Endothelial cell (in vitro differentiated cells): ENCODE measurements at regions not wholly inside any gene's neighbourhood (a gene's known extent, or its start where the extent isn't known, plus 50 kb on each side); places are given as distances from the start of the nearest gene placed in this dataset.

Source experiments
- DNase-seq: peaks from one replicate; pipeline ENCODE4 v3.0.0; 2021; ENCODE audit warnings: low spot score
- H3K27ac Mint-ChIP-seq: one replicate; pipeline ENCODE4 v1.8.0; 2021; ENCODE audit warnings: mixed read lengths, inconsistent platforms; ENCODE audit not compliant: unreplicated experiment
- H3K27me3 Mint-ChIP-seq: one replicate; pipeline ENCODE4 v1.8.0; 2021; ENCODE audit warnings: mild to moderate bottlenecking, moderate library complexity, mixed read lengths, inconsistent platforms; ENCODE audit not compliant: unreplicated experiment
- H3K36me3 Mint-ChIP-seq: one replicate; pipeline ENCODE4 v1.8.0; 2021; ENCODE audit warnings: mild to moderate bottlenecking, low read depth, mixed read lengths, inconsistent platforms; ENCODE audit not compliant: unreplicated experiment
- H3K4me1 Mint-ChIP-seq: one replicate; pipeline ENCODE4 v1.8.0; 2021; ENCODE audit warnings: mild to moderate bottlenecking, mixed read lengths, inconsistent platforms; ENCODE audit not compliant: unreplicated experiment
- H3K4me3 Mint-ChIP-seq: one replicate; pipeline ENCODE4 v1.8.0; 2021; ENCODE audit warnings: mild to moderate bottlenecking, mixed read lengths, inconsistent platforms; ENCODE audit not compliant: unreplicated experiment
- H3K9me3 Mint-ChIP-seq: one replicate; pipeline ENCODE4 v1.8.0; 2021; ENCODE audit warnings: mixed read lengths, inconsistent platforms; ENCODE audit not compliant: unreplicated experiment
- CTCF ChIP-seq: fragments of 200-600 bp; sonication (generic); IDR thresholded peaks from one replicate; pipeline ENCODE4 v1.5.0; 2021; ENCODE audit warnings: antibody characterized with exemption; ENCODE audit not compliant: unreplicated experiment

GRCh38 chr1:90557706-90558105 is 159.4 kb downstream of the BARHL2 start:
- H3K4me3 Mint-ChIP-seq, result no peak overlapping the region
- no peak for TF ChIP-seq CTCF
- H3K36me3 Mint-ChIP-seq, result no peaks in the 10 kb centered on the region
- no peak for DNase-seq
- no peaks in the 10 kb centered on the region for H3K27me3 Mint-ChIP-seq
- H3K9me3 Mint-ChIP-seq, result no peaks in the 10 kb centered on the region
- H3K4me1 Mint-ChIP-seq, result no peaks in the 10 kb centered on the region
- H3K27ac Mint-ChIP-seq, result no peak overlapping the region

GRCh38 chr1:90550626-90551406 is 166.3 kb downstream of the BARHL2 start:
- no peak overlapping the region for H3K4me3 Mint-ChIP-seq

GRCh38 chr1:90544356-90544755 is 172.7 kb downstream of the BARHL2 start:
- no peaks in the 10 kb centered on the region for H3K4me1 Mint-ChIP-seq
- H3K9me3 Mint-ChIP-seq, result no peaks in the 10 kb centered on the region
- no peaks in the 10 kb centered on the region for H3K27me3 Mint-ChIP-seq
- no peak for DNase-seq
- no peak overlapping the region for H3K4me3 Mint-ChIP-seq
- no peak overlapping the region for H3K27ac Mint-ChIP-seq
- no peaks in the 10 kb centered on the region for H3K36me3 Mint-ChIP-seq
- TF ChIP-seq CTCF, result no peak

More at GRCh38 chr1:90550626-90551406, 166.3 kb downstream of the BARHL2 start:
- no peaks in the 10 kb centered on the region for H3K36me3 Mint-ChIP-seq
- H3K27ac Mint-ChIP-seq, result no peak overlapping the region
- H3K9me3 Mint-ChIP-seq, result no peaks in the 10 kb centered on the region
- no peaks in the 10 kb centered on the region for H3K27me3 Mint-ChIP-seq
- DNase-seq, result no peak
- no peaks in the 10 kb centered on the region for H3K4me1 Mint-ChIP-seq
- TF ChIP-seq CTCF, result no peak

- DNase-seq, result no peak
- TF ChIP-seq CTCF, result no peak
- Mint-ChIP-seq H3K27ac (no peak overlapping the region), H3K27me3 (peaks cover 3% of the 10 kb centered on the region), H3K9me3 (no peaks in the 10 kb centered on the region), H3K4me1 (peaks cover 10% of the 10 kb centered on the region), H3K4me3 (no peak overlapping the region), H3K36me3 (no peaks in the 10 kb centered on the region)
These were observed 179.3 kb downstream of the BARHL2 start for GRCh38 chr1:90537606-90538362.
